IMR-90 (cell line): ENCODE measurements at regions not wholly inside any gene's neighbourhood (a gene's known extent, or its start where the extent isn't known, plus 50 kb on each side); places are given as distances from the start of the nearest gene placed in this dataset.
A peak's percentile ranks its signal among the peaks of the same experiment; 100 is the strongest.

Experiments
- ATAC-seq: fragments of 200-7000 bp; cut with Tn5 transposase; 2 replicates; pipeline ENCODE4 v1.9.1; 2020; ENCODE audit warnings: low read depth, mild to moderate bottlenecking, moderate library complexity
- BruUV-seq: library from RNA; stranded (reverse); fragments of 400-500 nt; replicated peaks from 2 replicates; lab custom pipeline; 2021; lab: Mats Ljungman, UMichigan
- CTCF ChIA-PET: fragments of 300-600 bp; formaldehyde crosslinking; extraction: SDS; loops from one replicate; lab custom pipeline; 2021; ENCODE audit warnings: antibody characterized with exemption; lab: Yijun Ruan, JAX
- POLR2A ChIA-PET: fragments of 300-600 bp; sonication (Branson Sonifier 250); formaldehyde crosslinking; loops from one replicate; lab custom pipeline; 2022; ENCODE audit warnings: antibody characterized with exemption; ENCODE audit not compliant: unreplicated experiment; lab: Charles Lee
- DNase-seq: peaks from one replicate; pipeline ENCODE4 v3.0.0; 2013
- H2AFZ ChIP-seq: replicated peaks from 2 replicates; pipeline ENCODE3; 2013; ENCODE audit warnings: low read length, mild to moderate bottlenecking; ENCODE audit not compliant: poor library complexity
- H2AK5ac ChIP-seq: 2 replicates; pipeline ENCODE4 v1.6.1; 2013; ENCODE audit warnings: low read depth, low read length, inconsistent platforms
- H2AK9ac ChIP-seq: replicated peaks from 2 replicates; pipeline ENCODE3; 2013; ENCODE audit warnings: mild to moderate bottlenecking, low read depth, low read length, moderate library complexity; ENCODE audit not compliant: poor library complexity
- H2BK120ac ChIP-seq: 2 replicates; pipeline ENCODE4 v1.6.1; 2013; ENCODE audit warnings: low read depth, low read length, inconsistent platforms
- H2BK15ac ChIP-seq: 3 replicates; pipeline ENCODE4 v1.6.1; 2013; ENCODE audit warnings: low read depth, low read length, inconsistent platforms
- H2BK20ac ChIP-seq: 2 replicates; pipeline ENCODE4 v1.6.1; 2013; ENCODE audit warnings: low read depth, mild to moderate bottlenecking, inconsistent platforms, low read length, moderate library complexity
- H2BK5ac ChIP-seq: 2 replicates; pipeline ENCODE4 v1.6.1; 2013; ENCODE audit warnings: mild to moderate bottlenecking, low read depth, low read length, inconsistent platforms; ENCODE audit not compliant: poor library complexity, severe bottlenecking
- H3K14ac ChIP-seq: replicated peaks from 2 replicates; pipeline ENCODE4 v1.6.1; 2013; ENCODE audit warnings: low read depth, low read length, inconsistent platforms
- H3K18ac ChIP-seq: 2 replicates; pipeline ENCODE4 v1.6.1; 2013; ENCODE audit warnings: low read depth, low read length, control low read depth
- H3K23ac ChIP-seq: 2 replicates; pipeline ENCODE4 v1.6.1; 2013; ENCODE audit warnings: low read depth, low read length, inconsistent platforms
- H3K27ac ChIP-seq: 2 replicates; pipeline ENCODE4 v1.5.1; 2013; ENCODE audit warnings: mild to moderate bottlenecking, control low read depth, low read length; ENCODE audit not compliant: insufficient read depth
- H3K27me3 ChIP-seq: 2 replicates; pipeline ENCODE4 v1.6.1; 2013; ENCODE audit warnings: low read length; ENCODE audit not compliant: control insufficient read depth, insufficient read depth
- H3K36me3 ChIP-seq: 2 replicates; pipeline ENCODE4 v1.6.1; 2013; ENCODE audit warnings: low read length, mixed read lengths; ENCODE audit not compliant: control insufficient read depth, insufficient read depth
- H3K4ac ChIP-seq: 2 replicates; pipeline ENCODE4 v1.6.1; 2013; ENCODE audit warnings: low read depth, low read length, inconsistent platforms
- H3K4me1 ChIP-seq: 2 replicates; pipeline ENCODE4 v1.6.1; 2013; ENCODE audit warnings: low read length, mixed read lengths; ENCODE audit not compliant: control insufficient read depth, insufficient read depth
- H3K4me2 ChIP-seq: 2 replicates; pipeline ENCODE4 v1.6.1; 2013; ENCODE audit warnings: low read depth, mild to moderate bottlenecking, control low read depth, low read length, moderate library complexity
- H3K4me3 ChIP-seq: 2 replicates; pipeline ENCODE4 v1.5.1; 2013; ENCODE audit warnings: low read depth, mild to moderate bottlenecking, control low read depth, low read length, moderate library complexity; ENCODE audit not compliant: insufficient read depth
- H3K56ac ChIP-seq: 2 replicates; pipeline ENCODE4 v1.6.1; 2013; ENCODE audit warnings: low read length, inconsistent platforms; ENCODE audit not compliant: insufficient read depth; ENCODE audit errors: extremely low read depth
- H3K79me1 ChIP-seq, 2 experiments: 2 replicates each; pipeline ENCODE4 v1.6.1; 2013; ENCODE audit warnings: low read length in 2 of 2, inconsistent platforms in 1 of 2, low read depth in 1 of 2
- H3K9ac ChIP-seq: 2 replicates; pipeline ENCODE4 v1.6.1; 2013; ENCODE audit warnings: low read depth, low read length, control low read depth
- H3K9me1 ChIP-seq: 2 replicates; pipeline ENCODE4 v1.6.1; 2013; ENCODE audit warnings: low read length, inconsistent platforms; ENCODE audit not compliant: insufficient read depth
- H3K9me3 ChIP-seq: 2 replicates; pipeline ENCODE4 v1.6.1; 2013; ENCODE audit warnings: low read length; ENCODE audit not compliant: control insufficient read depth, insufficient read depth
- H4K20me1 ChIP-seq: 2 replicates; pipeline ENCODE4 v1.6.1; 2013; ENCODE audit warnings: low read length, inconsistent platforms; ENCODE audit not compliant: insufficient read depth
- H4K5ac ChIP-seq: 2 replicates; pipeline ENCODE4 v1.6.1; 2013; ENCODE audit warnings: mild to moderate bottlenecking, low read depth, low read length, control low read depth
- H4K8ac ChIP-seq, 2 experiments: 2 replicates each; pipeline ENCODE4 v1.6.1; 2013; ENCODE audit warnings: low read depth in 2 of 2, low read length in 2 of 2, control low read depth in 1 of 2, inconsistent platforms in 1 of 2
- H4K91ac ChIP-seq: 2 replicates; pipeline ENCODE4 v1.6.1; 2013; ENCODE audit warnings: low read depth, low read length, inconsistent platforms; ENCODE audit not compliant: insufficient read depth
- CHD1 ChIP-seq: IDR thresholded peaks from 2 replicates; pipeline ENCODE4 v1.6.1; 2012; ENCODE audit warnings: low read depth, low read length, improper control_type of control experiment
- MXI1 ChIP-seq: IDR thresholded peaks from 2 replicates; pipeline ENCODE4 v1.6.1; 2012; ENCODE audit warnings: low read depth, mild to moderate bottlenecking, low read length, moderate library complexity, borderline replicate concordance
- RCOR1 ChIP-seq: IDR thresholded peaks from 2 replicates; pipeline ENCODE4 v1.6.1; 2012; ENCODE audit warnings: mild to moderate bottlenecking, low read length, improper control_type of control experiment; ENCODE audit not compliant: insufficient replicate concordance
- RFX5 ChIP-seq: IDR thresholded peaks from 2 replicates; pipeline ENCODE4 v1.8.0; 2012; ENCODE audit warnings: low read depth, mild to moderate bottlenecking, low read length, moderate library complexity
- SMC3 ChIP-seq: fragments of 150-350 bp; IDR thresholded peaks from 2 replicates; pipeline ENCODE4 v1.6.1; 2016; ENCODE audit warnings: low read depth, mild to moderate bottlenecking, antibody characterized with exemption, low read length, moderate library complexity
- WGBS, 2 experiments: methylation state at CpG; one replicate each; pipeline versions ENCODE4 v1.1.5 to v1.1.7; 2013; ENCODE audit warnings: missing lambda C conversion rate in 2 of 2; ENCODE audit not compliant: insufficient read length in 1 of 2; ENCODE audit errors: extremely low coverage in 2 of 2; 5-methylcytosine and 5-hydroxymethylcytosine counted together
- dilution Hi-C: fragments of 300-500 bp; cut with HindIII; formaldehyde crosslinking; loops from one replicate; pipeline ENCODE4 v1.14.3; 2018; ENCODE audit warnings: low sequenced_read_pairs; ENCODE audit not compliant: unreplicated experiment
- in situ Hi-C: fragments of 300-500 bp; cut with MboI; formaldehyde crosslinking; loops from 3 replicates; pipeline ENCODE4 v1.14.3; 2019; ENCODE audit warnings: low sequenced_read_pairs, inconsistent platforms, mixed read lengths
- intact Hi-C: fragments of 100-400 bp; cut with micrococcal nuclease; formaldehyde crosslinking; loops from 2 replicates; pipeline ENCODE4 v1.10.0; 2022
- TF ChIP-seq, protein P1 (sequence below): conservative IDR thresholded peaks from 2 replicates; pipeline ENCODE4 v1.5.1; 2012; ENCODE audit warnings: mild to moderate bottlenecking, low read depth, low read length, improper control_type of control experiment
- TF ChIP-seq, protein P2 (sequence below): fragments of 150-350 bp; IDR thresholded peaks from 2 replicates; pipeline ENCODE4 v1.6.1; 2017; ENCODE audit warnings: mild to moderate bottlenecking, antibody characterized with exemption, low read length, low read depth

DNA sequence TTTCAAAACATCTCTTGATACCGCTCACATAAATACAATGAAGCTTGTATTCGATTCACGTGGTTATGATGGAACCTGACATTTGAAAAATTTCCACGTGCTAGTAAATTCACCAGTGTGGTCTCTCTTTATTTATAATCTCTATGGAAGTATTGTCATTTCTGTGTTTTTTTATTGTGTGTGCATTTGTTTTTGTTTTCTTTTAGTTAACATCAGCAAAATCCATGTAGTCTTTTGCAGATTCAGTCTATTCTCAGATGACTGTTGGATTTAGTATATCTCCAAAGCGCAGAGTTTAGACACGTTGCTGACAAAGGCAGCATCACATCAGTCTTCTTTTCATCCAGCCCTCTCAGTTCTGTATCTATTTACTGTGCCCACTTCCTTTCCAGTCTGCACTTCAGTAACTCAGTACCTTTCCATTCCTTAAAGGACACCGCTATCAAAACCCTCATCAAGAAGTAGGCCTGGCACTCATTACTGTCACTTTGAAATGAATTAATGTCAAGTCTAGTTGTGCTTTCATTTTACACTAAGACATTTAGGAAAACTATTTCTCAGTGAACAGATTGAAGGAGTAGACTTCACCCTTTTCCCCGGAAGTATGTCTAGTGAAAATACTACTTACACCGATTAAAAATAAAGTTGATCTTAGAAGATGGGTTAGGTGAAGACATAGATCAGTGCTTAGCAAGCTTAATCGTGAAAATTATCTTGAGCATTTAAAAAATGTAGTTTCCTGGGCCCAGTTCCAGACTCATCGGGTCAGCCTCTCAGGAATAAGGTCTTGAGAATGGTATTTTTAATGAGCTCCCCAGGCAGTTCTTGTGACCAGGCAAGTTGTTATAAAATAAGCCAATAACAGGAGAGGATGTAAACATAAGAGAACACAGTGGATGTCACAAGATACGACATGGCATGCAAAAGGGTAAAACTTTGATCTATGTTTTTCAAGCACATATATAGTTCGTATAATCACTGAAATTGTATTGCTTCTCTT, 506.8 kb upstream of the ZEB2 start:
- 60% methylated on average over 1 of the region's 13 CpGs; no CpG with 5 or more reads in 1 of the 2 experiments for WGBS, 2 experiments

More for the DNA sequence above, 506.8 kb upstream of the ZEB2 start:
- Histone ChIP-seq H2AK5ac (peak overlapping the region; percentile 31; the same call in 1 of the 2 replicates), H3K27me3 (no peaks in the 10 kb centered on the region), H2BK20ac (peak overlapping the region; percentile 89), H3K9me3 (no peaks in the 10 kb centered on the region), H3K79me1 (no peaks in the 10 kb centered on the region), H2AK9ac (no peak overlapping the region), H3K9ac (no peak overlapping the region), H2BK5ac (peak overlapping the region; percentile 43), H3K56ac (no peak overlapping the region), H4K91ac (peak overlapping the region; percentile 43; the same call in 1 of the 2 replicates), H2AFZ (no peak overlapping the region), H3K27ac (no peak overlapping the region), H4K20me1 (no peaks in the 10 kb centered on the region), H3K23ac (peak overlapping the region; percentile 29; the same call in 1 of the 2 replicates), H3K36me3 (no peaks in the 10 kb centered on the region), H3K4me3 (no peak overlapping the region), H4K8ac (peak overlapping the region; percentile 55 to 63), H3K14ac (peak overlapping the region; percentile 64; the same call in 1 of the 2 replicates), H4K5ac (peak overlapping the region; percentile 61), H3K4me2 (peak overlapping the region; percentile 48), H2BK120ac (peak overlapping the region; percentile 78), H3K18ac (peak overlapping the region; percentile 88), H3K4ac (peak overlapping the region; percentile 63), H3K4me1 (peaks cover 15% of the 10 kb centered on the region), H2BK15ac (0 out of 3 replicates have a peak overlapping the region, but pooled peaks have one; percentile 73), H3K9me1 (no peaks in the 10 kb centered on the region)
- ATAC-seq (peak; percentile 37), DNase-seq (peak; percentile 49)
- TF ChIP-seq CHD1 (no peak), RCOR1 (no peak), SMC3 (no peak), MXI1 (no peak), RFX5 (no peak)
- TF ChIP-seq, protein P1, sequence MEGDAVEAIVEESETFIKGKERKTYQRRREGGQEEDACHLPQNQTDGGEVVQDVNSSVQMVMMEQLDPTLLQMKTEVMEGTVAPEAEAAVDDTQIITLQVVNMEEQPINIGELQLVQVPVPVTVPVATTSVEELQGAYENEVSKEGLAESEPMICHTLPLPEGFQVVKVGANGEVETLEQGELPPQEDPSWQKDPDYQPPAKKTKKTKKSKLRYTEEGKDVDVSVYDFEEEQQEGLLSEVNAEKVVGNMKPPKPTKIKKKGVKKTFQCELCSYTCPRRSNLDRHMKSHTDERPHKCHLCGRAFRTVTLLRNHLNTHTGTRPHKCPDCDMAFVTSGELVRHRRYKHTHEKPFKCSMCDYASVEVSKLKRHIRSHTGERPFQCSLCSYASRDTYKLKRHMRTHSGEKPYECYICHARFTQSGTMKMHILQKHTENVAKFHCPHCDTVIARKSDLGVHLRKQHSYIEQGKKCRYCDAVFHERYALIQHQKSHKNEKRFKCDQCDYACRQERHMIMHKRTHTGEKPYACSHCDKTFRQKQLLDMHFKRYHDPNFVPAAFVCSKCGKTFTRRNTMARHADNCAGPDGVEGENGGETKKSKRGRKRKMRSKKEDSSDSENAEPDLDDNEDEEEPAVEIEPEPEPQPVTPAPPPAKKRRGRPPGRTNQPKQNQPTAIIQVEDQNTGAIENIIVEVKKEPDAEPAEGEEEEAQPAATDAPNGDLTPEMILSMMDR = no peak
- TF ChIP-seq, protein P2, sequence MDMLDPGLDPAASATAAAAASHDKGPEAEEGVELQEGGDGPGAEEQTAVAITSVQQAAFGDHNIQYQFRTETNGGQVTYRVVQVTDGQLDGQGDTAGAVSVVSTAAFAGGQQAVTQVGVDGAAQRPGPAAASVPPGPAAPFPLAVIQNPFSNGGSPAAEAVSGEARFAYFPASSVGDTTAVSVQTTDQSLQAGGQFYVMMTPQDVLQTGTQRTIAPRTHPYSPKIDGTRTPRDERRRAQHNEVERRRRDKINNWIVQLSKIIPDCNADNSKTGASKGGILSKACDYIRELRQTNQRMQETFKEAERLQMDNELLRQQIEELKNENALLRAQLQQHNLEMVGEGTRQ = no peak
- dilution Hi-C loops = no loop called here
- intact Hi-C loops = loop anchor here (10.0 kb wide), 1 partner anchor 728 kb away; no protein-coding TSS in a partner anchor
- ChIA-PET POLR2A (no interaction called here), CTCF (no interaction called here)
- BruUV-seq = no TSS peak
- in situ Hi-C loops = no loop called here
